Activated effector memory CD4-positive, alpha-beta T cell treated with anti-CD3 and anti-CD28 coated beads, Interleukin-2, amount 50 U/mL, for 16 hours (primary cell): ENCODE measurements at regions not wholly inside any gene's neighbourhood (a gene's known extent, or its start where the extent isn't known, plus 50 kb on each side); places are given as distances from the start of the nearest gene placed in this dataset.
"Not testable (repeated sequence)": the region's sequence is repeated elsewhere in the genome, so short reads cannot be mapped to it uniquely, and the experiment has no call there.

Experiments
- DNase-seq: peaks from one replicate; pipeline ENCODE4 v3.0.0-alpha.2; 2020

DNA sequence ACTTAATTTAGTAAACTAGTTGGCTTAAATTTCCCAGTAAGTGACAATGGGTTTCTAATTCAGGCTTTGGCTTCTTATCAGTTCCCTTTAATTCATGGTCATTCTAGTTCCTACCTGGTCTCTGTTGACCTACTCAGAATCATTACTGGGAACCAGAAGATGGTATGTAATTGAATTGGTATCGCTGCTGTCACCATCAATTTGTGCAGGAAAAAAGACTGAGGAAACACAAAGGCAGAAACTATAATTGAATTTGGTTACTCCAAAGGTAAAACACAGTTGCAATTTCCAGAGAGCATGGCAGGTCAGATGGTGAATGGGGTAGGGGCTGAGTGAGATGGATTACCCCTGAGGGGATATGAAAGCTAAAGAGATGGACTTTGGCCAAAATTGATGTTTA, 226.5 kb upstream of the GAP43 start:
- no peak for DNase-seq

DNA sequence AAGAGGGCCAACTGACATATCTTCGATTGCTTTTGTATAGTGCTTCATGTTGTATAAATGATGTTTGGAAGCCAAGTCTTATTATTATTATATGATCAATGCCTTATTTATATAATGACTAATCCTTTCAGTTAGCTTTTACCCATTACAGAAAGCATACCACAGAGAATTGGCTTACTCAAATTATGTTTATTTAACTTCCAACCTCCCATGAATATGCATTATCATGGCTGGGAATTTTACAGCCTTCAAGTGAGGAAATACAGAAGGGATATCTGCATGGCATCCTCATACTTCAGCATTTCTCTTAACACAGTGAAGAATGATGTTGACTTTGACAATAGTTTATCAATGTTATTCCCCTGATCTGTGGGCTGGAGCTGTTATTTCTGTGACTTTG, 225.9 kb upstream of the GAP43 start:
- no peak for DNase-seq

DNA sequence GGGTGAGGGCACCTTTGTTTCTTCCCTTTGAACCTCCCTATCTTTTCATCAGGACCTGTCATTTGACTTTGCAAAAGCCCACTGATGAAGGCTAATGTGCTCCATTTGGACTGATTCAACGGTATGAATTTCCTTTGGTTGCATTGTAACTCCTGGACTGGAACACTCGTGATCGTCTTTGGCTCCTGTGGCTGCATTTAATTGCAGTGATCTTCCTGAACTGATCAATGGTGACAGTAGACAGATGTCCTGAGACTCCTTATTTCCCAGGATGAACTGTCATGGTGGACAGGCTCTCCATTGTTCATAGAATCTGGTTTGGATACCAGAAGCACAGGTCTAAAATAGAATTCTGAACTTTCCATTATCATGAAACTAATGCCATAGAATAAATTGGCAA, 224.8 kb upstream of the GAP43 start:
- no peak for DNase-seq

DNA sequence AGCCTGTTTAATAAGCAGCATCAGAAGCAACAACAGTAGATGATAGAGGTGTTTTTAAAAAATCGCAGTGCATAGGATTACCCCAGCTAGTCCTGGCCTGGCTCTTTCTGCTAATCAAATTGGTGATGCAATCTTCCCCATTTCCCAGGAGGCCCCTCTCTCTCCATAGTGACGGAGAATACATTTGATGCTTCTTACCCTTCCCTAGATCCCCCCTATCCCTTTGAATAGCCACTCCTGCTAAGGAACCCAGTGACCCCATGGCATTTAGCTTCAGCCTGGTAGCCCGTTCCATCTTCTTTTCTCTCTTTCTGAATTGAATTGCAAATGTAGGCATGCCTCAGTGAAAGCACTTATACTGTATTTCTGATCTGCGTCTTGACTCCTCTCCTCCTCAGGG, 223.6 kb upstream of the GAP43 start:
- no peak for DNase-seq

DNA sequence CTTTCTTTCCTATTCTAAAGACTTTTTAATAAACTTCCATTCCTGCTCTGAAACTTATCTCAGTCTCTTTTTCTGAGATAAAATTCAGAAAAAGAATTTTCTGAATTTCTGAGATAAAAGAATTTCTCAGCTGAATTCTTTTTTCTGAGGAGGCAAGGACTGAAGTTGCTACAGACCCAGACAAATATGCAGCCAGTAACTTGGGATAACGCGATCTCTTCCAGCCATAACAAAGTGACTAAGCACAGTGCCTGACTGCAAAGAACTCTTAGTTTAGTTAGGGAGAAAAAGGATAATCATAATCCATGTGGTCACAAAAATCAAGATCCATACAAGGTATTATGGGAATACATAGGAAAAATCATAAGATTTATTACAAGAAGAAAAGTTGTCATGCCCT, 222.0 kb upstream of the GAP43 start:
- no peak for DNase-seq

DNA sequence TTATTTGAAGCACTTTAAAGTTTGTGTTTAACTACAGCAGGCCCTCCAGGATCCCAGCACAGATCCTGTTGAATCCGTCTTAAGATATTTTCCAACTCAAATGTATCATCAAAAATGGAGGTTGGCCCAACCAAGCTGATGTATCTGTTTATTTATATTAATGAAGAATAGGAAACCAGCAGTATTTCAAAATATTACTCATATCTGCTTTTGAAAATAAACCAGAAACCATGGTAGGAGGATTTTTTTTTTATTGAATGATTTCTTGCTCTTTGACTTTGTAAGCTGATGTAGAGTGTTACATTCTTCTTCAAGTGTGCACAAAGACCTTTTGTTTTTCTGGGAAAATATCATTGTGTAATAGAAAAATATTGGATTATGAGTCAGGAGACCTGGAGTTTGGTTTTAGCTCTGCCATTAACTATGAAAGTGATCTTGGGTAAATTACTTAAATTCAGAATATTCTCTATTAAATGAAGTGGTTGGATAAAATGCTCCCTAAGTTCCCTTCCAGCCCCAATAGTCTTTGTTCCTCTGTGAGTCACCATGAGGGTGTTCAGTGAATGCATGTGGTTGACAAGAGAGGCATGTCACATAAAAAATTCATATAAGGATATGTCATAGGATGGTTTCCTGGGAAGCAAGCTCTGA, 221.3 kb upstream of the GAP43 start:
- DNase-seq: no peak

DNA sequence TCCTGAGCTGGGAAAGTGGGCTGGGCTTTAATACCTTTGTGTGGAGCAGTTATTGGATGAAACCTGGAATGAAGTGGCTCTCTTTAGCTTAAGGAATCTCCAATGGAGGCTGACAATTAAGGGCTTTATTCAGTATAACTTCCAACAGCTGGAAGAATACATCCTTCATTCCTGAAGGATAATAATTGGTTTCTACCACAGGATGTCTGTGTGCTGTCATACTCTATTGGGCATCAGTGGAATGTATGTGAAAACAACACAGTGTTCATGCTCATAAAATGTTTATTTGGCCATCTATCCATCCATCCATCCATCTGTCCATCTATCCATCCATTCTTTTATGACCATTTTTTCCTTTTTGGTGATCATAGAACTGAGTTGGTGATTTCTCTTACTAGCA, 220.7 kb upstream of the GAP43 start:
- no peak for DNase-seq

DNA sequence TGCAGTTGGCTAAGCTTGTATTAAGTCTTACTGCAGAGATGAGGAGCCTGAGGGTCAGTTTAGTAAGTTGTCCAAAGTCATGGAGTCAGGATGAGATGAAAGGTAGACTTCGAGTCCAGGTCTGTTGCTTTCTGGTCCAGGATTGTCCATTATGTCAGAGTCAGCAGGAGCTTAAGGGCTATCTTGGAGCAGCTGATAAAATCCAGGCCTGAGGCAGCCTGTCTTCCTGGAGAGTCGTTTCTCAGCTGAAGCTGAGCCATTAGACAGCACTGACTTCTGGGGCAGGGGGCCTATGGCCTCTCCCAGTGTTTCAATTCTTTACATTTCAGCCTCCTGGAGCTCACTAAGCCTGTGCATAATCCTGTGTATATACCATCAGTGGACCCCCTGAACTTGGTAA, 219.5 kb upstream of the GAP43 start:
- no peak for DNase-seq

DNA sequence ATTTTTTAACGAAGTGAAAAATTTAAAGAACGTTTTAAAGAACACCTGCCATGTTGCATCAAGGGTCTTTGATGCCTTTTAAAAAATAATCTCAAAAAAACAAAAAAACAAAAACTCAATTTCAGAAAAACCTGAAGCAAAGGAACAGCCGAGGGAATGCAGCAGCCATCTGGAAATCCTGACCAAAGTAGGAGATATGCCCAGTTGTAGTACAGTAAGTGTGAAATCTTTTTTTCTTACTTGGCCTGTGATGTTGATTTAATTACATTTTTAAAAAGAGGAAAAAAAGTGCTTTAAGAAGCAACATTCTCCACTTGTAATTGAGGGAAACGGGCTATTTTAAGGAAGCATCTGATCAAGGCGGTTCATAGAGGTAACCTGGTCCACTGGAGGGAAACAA, 213.7 kb upstream of the GAP43 start:
- no peak for DNase-seq

DNA sequence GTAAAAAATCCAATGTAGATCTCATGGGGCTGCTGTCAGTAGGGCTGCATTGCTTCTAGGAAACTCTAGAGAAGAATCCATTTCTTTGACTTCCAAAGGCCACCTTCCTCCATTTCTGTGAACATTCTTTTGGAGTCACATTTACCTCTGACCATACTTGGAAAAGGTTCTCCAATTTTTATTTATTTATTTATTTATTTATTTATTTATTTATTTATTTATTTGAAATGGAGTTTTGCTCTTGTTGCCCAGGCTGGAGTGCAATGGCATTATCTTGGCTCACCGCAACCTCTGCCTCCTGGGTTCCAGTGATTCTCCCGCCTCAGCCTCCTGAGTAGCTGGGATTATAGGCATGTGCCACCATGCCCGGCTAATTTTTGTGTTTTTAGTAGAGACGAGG, 208.7 kb upstream of the GAP43 start:
- not testable (repeated sequence) for DNase-seq

DNA sequence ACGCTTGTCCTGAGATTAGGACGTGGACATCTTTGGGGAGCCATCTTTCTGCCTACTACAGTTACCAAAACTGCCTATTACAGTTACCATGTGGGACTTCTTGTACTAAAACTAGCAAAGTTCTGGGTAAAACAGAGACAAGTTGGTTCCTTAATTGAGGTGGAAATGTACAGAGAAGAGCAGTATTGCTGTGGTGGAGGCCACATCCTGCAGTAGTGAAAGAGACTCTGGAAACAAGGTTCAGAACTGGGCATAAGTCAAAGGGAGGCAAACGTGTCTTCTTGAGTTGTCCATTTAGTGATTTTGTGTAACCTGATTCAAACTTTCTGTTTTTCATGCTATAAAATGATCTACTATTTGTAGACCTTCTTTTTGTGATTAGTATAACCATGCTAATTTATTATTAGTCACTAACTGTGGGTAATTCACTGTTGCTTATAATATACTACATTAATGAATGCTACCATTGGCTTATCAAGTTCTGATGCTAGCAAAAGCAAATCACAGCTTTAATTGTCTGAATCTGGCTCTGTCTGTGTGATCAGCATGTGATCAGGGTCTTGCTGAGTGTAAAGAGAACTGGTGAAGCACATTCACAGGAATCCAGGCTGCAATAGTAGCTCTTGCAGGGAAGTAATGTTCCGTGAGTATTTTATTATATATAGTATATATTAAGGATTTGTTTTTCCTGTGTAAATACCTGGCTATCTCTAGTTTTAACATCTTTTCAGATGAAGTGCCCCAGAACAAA, 207.9 kb upstream of the GAP43 start:
- no peak for DNase-seq

DNA sequence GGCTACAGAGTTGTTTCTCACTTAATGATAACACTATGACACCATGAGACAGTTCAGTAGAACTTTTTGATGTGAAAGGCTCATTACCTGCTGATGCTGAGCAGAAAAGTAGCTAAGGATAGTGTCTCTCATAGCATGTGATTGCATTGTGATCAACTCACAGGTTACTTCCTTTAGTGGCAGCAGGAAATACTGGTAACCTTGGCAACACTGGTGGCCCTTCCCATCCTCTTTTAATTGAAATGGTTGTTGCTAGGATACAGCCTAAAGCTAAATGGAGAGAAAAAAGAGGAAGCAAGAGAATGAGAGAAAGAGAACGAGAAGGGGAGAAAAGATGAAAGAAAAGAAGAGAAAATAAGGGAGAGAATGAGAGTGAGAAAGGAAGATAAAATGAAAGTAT, 204.7 kb upstream of the GAP43 start:
- no peak for DNase-seq

DNA sequence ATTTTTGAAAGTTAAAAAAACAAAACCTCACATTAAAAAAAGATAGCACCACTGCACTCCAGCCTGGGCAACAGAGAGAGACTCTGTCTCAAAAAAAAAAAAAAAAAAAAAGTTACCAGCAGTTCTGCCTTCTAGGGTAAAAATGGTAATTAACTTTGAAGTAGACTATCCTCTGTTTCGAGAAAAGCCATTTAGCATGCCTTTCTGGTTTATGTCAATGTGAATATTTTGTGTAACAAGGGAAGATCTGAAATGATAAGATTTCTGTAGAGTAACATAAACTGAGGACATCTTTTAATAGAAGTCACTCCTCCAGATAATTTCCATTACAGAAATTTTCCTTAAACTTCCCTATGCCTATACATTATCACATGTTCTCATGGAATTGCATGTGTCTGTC, 203.2 kb upstream of the GAP43 start:
- no peak for DNase-seq

DNA sequence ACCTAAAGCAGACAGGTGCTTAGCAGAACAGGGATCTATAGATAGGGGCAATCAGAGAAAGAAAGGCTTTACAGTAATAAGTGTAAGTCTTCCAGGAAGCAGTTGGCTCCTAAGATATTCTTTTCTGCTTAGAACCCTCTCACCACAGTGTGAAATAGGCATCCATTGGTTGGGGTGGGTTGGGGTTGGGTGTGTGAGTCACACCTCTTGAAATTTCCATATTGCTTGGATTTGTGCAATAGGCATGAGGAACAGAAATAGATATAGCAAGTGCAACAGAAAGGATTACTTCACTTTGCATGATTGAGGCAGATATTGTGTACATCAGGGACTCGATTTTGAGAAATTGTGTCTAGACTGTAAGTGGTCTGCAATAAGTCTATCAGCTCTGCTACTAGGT, 200.1 kb upstream of the GAP43 start:
- DNase-seq: no peak

DNA sequence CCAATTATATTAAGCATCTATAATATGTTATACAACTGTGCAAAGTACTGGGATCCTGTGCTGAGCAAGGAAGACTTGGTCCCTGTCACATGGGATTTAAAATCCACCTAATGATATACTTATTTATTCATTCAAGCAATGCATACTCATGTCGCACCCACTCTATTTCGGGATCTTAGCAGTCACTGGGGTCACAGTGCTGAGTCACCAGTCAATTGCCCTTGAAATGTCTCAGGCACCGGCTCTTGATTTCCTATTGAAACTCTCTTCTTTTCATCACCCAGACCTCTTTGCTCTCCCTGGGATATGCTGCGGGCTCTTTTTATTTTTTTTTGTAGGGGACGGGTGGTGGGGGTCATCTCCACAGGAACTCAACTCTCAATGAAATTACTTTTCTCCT, 194.5 kb upstream of the GAP43 start:
- DNase-seq: no peak

DNA sequence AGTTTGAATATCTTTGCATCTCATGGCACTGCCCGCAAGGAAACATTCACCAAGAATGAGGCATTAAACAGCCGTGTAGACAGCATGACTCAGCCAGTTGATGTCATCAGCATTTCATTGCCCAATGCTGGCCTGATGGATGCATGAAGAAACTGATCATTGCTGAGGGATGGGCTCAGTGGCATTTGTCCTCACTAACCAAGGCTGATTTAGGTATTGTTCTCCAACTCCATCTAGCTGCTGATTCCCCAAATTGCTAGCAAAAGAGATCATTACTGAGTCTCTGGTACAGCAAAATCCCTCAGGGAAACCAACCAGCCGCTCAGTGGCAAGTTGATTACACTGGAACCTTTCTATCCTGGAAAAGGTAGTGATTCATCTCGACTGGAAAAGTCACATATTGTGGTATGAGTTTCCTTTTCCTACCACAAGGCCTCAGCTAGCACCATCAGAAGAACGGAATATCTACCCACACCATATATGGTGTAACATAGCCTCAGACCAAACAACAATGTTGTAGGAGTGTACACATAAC, 186.5 kb upstream of the GAP43 start:
- DNase-seq: no peak

DNA sequence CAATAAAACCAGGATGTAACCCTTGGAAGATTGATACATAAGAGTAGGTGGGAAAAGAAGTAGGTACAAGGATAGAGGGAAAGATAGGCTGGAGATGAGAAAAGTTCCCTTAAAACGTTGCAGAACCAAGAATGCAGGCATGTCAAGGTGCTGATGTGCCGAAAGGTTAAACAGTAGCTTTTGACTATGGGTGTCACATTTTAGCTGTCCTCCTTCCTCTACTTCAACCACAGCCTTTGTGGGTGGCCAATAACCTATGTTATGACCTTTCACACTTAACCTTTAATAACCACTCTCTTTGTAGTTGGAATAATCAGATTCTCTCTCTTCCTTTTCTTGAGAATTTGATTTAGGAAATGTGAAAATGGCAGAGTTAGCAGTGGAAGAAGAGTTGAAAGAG, 184.5 kb upstream of the GAP43 start:
- no peak for DNase-seq

DNA sequence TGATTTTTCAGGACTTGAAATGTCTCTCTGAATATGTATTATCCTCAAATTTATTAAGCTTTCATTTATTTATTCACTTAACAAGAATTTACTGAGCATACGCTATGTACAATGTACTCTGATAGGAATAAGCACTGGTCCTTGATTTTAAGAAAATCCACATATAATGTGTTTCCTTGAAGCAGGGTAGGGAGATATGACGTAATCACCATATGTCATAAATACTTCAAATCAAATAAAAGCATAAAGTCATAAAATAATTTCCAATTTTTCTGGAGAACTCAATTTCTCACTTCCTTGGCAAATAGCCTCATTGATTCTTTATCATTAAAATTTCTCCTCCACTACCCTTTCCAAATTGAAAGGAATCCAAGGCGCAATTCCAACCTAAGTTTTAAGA, 177.8 kb upstream of the GAP43 start:
- no peak for DNase-seq

DNA sequence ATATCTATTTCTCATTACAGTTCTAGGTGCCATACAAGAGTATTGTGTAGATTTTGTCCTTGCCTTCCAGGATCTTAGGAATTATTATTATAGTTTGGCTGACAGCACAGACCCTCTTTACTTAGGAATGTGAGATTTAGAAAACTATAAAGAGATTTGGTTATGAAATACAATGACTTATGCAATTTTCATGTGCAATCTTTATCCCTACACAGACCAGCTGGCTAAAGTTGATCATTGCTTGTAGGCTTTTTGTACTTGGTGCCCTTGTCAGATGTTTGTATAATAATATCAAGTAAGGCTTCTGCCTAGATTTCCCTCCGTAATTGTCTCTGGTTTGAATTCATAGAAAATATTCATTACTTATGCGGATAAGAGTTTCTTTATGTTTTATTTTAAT, 174.5 kb upstream of the GAP43 start:
- DNase-seq: no peak

DNA sequence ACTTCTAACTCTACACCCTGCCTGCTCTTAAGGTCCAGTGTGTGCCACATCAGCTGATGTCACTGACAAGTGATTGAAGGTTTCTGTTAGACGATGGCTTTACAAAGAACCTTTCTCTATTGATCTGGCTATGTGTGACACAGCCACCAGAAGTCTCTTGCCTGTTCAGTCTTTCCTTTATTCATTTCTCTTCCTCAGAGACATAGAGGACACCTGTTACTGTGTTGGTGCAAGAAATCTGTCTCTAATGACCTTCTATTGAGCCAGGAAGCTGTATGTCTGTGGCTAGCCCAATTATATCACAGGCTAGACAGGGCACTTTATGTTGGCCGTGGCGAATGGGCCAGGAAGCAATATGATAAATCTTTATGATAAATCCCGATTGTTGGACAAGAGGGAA, 173.3 kb upstream of the GAP43 start:
- DNase-seq: no peak

DNA sequence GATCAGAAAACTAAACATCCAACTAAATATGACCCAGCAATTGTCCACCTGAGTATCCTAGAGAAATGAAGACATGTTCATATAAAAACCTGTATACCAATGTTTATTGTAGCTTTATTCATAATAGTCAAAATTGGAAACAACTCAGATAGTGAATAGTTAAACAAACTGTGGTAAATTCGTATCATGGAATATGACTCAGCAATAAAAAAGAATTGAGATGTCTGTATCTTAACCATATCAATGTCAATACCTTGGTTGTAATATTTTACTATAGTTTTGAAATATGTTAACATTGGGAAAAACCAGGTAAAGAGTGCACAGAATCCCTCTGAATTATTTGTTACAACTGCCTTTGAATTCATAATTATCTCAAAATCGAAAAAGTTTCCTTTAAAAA, 159.3 kb upstream of the GAP43 start:
- DNase-seq: no peak

DNA sequence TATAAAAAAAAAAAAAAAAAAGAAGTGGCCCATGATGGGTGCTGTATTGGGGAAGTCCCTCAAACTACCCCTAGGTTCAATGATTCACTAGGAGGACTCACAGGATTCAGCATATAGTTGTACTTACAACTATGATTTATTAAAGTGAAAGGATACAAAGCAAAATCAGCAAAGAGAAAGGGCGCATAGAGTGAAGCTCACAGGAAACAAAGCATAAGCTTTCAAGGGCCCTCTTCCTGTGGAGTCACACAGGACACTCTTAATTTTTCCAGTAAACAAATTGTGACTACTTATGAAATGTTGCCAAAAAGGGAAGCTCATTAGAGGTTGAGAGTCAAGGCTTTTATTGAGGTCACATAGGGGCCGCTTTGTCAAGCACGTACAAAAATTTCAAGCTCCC, 153.7 kb upstream of the GAP43 start:
- no peak for DNase-seq

DNA sequence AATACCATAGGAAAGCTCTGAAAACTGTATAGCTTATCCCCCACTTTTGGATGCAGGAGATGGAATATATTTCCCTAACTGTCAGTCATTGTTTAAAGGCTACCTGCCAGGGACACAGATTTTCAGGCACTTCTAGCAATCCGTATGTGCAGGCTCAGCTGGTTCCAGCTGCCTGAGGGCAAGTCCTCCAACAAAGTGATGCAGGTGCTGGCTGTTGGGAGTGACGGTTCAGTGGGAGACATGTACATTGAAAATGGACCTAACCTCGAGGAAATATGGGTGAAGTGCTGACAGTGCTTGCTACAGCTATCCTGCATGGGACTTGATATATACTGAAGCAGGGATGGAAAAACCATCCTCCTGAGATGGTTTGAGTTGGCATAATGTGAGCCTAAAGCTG, 153.1 kb upstream of the GAP43 start:
- no peak for DNase-seq

DNA sequence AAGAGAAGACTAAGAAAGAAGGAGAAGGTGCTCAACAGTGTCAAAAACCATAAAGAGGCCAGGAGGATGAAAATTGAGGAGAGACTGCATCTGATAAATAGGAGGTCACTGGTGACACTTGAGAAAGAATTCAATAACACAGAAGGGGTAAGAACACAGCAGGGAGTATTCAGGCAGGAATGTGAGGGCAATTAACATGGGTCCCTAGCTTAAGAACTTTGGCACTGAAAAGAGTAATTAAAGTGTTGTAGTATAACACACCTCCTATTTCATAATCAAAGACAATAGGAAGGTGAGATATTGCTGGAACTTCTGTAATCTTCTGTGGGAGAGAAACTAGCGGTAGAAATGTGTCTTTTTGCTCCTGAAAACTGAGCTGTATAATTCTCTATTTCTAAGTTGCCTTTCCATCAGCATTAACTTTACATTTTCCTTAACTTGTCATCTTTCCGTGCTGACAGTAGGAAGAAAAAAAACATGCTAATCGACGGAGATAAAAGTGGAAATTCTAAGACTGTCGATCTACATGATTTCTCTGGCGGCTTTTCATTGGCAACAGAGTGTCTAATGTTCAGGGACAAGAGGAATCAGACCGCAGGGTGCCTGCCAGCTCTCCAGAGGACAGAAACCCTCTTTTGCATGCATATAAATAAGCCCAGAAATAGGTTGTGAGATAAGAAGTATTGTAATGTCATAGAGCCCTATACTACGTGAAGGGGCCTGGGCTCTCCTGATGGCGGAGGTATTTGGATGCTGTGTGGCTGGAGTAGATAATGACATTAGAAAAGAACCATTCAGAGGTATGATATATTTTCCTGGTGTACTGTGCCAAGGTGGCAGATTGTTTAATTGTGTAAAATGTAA, 147.9 kb upstream of the GAP43 start:
- no peak for DNase-seq
